ENCODE measurements at regions not wholly inside any gene's neighbourhood (a gene's known extent, or its start where the extent isn't known, plus 50 kb on each side); places are given as distances from the start of the nearest gene placed in this dataset.
A peak's percentile ranks its signal among the peaks of the same experiment; 100 is the strongest.

GRCh38 chr1:239951511-239952140, 140.1 kb upstream of the FMN2 start:
- H3K9me3 Mint-ChIP-seq = no peaks in the 10 kb centered on the region
- H3K36me3 Mint-ChIP-seq (ENCODE audit: low read depth) = no peaks in the 10 kb centered on the region
- ChIA-PET CTCF (no interaction called here), POLR2A (no interaction called here)
- H3K4me1 Mint-ChIP-seq = no peaks in the 10 kb centered on the region
- H3K4me3 Mint-ChIP-seq = no peak overlapping the region
- no peak overlapping the region for H3K27ac Mint-ChIP-seq
- peak; percentile 69 for DNase-seq
- no peaks in the 10 kb centered on the region for H3K27me3 Mint-ChIP-seq

GRCh38 chr1:239952348-239953308, 139.1 kb upstream of the FMN2 start:
- H3K4me1 Mint-ChIP-seq = no peaks in the 10 kb centered on the region
- H3K27ac Mint-ChIP-seq = no peak overlapping the region
- DNase-seq = no peak
- H3K36me3 Mint-ChIP-seq (ENCODE audit: low read depth) = no peaks in the 10 kb centered on the region
- POLR2A ChIA-PET = no interaction called here
- H3K9me3 Mint-ChIP-seq = no peaks in the 10 kb centered on the region
- peaks cover 2% of the 10 kb centered on the region for H3K27me3 Mint-ChIP-seq
- CTCF ChIA-PET = no interaction called here
- H3K4me3 Mint-ChIP-seq = no peak overlapping the region

- ChIA-PET POLR2A (no interaction called here), CTCF (no interaction called here)
- Mint-ChIP-seq H3K4me3 (no peak overlapping the region), H3K27ac (no peak overlapping the region), H3K36me3 (ENCODE audit: low read depth) (no peaks in the 10 kb centered on the region), H3K9me3 (no peaks in the 10 kb centered on the region), H3K4me1 (no peaks in the 10 kb centered on the region), H3K27me3 (peaks cover 6% of the 10 kb centered on the region)
- no peak for DNase-seq
These were observed 136.8 kb upstream of the FMN2 start for GRCh38 chr1:239954836-239955235.

- no peaks in the 10 kb centered on the region for H3K4me1 Mint-ChIP-seq
- H3K27me3 Mint-ChIP-seq = peaks cover 10% of the 10 kb centered on the region
- no peak for DNase-seq
- POLR2A ChIA-PET = no interaction called here
- H3K36me3 Mint-ChIP-seq (ENCODE audit: low read depth) = no peaks in the 10 kb centered on the region
- H3K27ac Mint-ChIP-seq = no peak overlapping the region
- CTCF ChIA-PET = no interaction called here
- no peak overlapping the region for H3K4me3 Mint-ChIP-seq
- H3K9me3 Mint-ChIP-seq = no peaks in the 10 kb centered on the region
These were observed 136.3 kb upstream of the FMN2 start for GRCh38 chr1:239955431-239955830.

- POLR2A ChIA-PET = no interaction called here
- H3K27ac Mint-ChIP-seq = no peak overlapping the region
- no peak for DNase-seq
- no peaks in the 10 kb centered on the region for H3K9me3 Mint-ChIP-seq
- no peaks in the 10 kb centered on the region for H3K36me3 Mint-ChIP-seq (ENCODE audit: low read depth)
- no peaks in the 10 kb centered on the region for H3K4me1 Mint-ChIP-seq
- CTCF ChIA-PET = no interaction called here
- no peak overlapping the region for H3K4me3 Mint-ChIP-seq
- H3K27me3 Mint-ChIP-seq = peaks cover 10% of the 10 kb centered on the region
These were observed 135.4 kb upstream of the FMN2 start for GRCh38 chr1:239956263-239956662.

GRCh38 chr1:239958063-239958462, 133.6 kb upstream of the FMN2 start:
- DNase-seq = no peak
- Mint-ChIP-seq H3K4me1 (no peaks in the 10 kb centered on the region), H3K4me3 (no peak overlapping the region), H3K9me3 (no peaks in the 10 kb centered on the region), H3K36me3 (ENCODE audit: low read depth) (no peaks in the 10 kb centered on the region), H3K27me3 (peaks cover 10% of the 10 kb centered on the region), H3K27ac (no peak overlapping the region)
- ChIA-PET POLR2A (no interaction called here), CTCF (no interaction called here)

GRCh38 chr1:239960366-239960765, 131.3 kb upstream of the FMN2 start:
- peaks cover 12% of the 10 kb centered on the region for H3K27me3 Mint-ChIP-seq
- H3K9me3 Mint-ChIP-seq = no peaks in the 10 kb centered on the region
- H3K27ac Mint-ChIP-seq = no peak overlapping the region
- DNase-seq = no peak
- POLR2A ChIA-PET = no interaction called here
- H3K4me3 Mint-ChIP-seq = no peak overlapping the region
- H3K4me1 Mint-ChIP-seq = no peaks in the 10 kb centered on the region
- CTCF ChIA-PET = no interaction called here
- no peaks in the 10 kb centered on the region for H3K36me3 Mint-ChIP-seq (ENCODE audit: low read depth)

GRCh38 chr1:239963856-239964255, 127.8 kb upstream of the FMN2 start:
- DNase-seq = no peak
- Mint-ChIP-seq H3K36me3 (ENCODE audit: low read depth) (no peaks in the 10 kb centered on the region), H3K9me3 (no peaks in the 10 kb centered on the region), H3K27me3 (peaks cover 7% of the 10 kb centered on the region), H3K4me3 (no peak overlapping the region), H3K4me1 (no peaks in the 10 kb centered on the region), H3K27ac (no peak overlapping the region)
- ChIA-PET POLR2A (no interaction called here), CTCF (no interaction called here)

- no peak overlapping the region for H3K4me3 Mint-ChIP-seq
- H3K9me3 Mint-ChIP-seq = peaks cover 13% of the 10 kb centered on the region
- no peaks in the 10 kb centered on the region for H3K27me3 Mint-ChIP-seq
- no peak overlapping the region for H3K27ac Mint-ChIP-seq
- peak; percentile 53 for DNase-seq
- POLR2A ChIA-PET = no interaction called here
- no peaks in the 10 kb centered on the region for H3K4me1 Mint-ChIP-seq
- H3K36me3 Mint-ChIP-seq (ENCODE audit: low read depth) = no peaks in the 10 kb centered on the region
- CTCF ChIA-PET = no interaction called here
These were observed 115.3 kb upstream of the FMN2 start for GRCh38 chr1:239976130-239976968.

GRCh38 chr1:239977416-239977815, 114.3 kb upstream of the FMN2 start:
- Mint-ChIP-seq H3K36me3 (ENCODE audit: low read depth) (no peaks in the 10 kb centered on the region), H3K4me1 (no peaks in the 10 kb centered on the region), H3K4me3 (no peak overlapping the region), H3K27me3 (no peaks in the 10 kb centered on the region), H3K27ac (no peak overlapping the region), H3K9me3 (peaks cover 13% of the 10 kb centered on the region)
- ChIA-PET CTCF (no interaction called here), POLR2A (no interaction called here)
- DNase-seq = no peak

GRCh38 chr1:239979456-239979855, 112.2 kb upstream of the FMN2 start:
- H3K4me1 Mint-ChIP-seq = no peaks in the 10 kb centered on the region
- no peak overlapping the region for H3K4me3 Mint-ChIP-seq
- ChIA-PET CTCF (no interaction called here), POLR2A (no interaction called here)
- H3K9me3 Mint-ChIP-seq = peaks cover 22% of the 10 kb centered on the region
- H3K36me3 Mint-ChIP-seq (ENCODE audit: low read depth) = no peaks in the 10 kb centered on the region
- DNase-seq = no peak
- H3K27me3 Mint-ChIP-seq = no peaks in the 10 kb centered on the region
- no peak overlapping the region for H3K27ac Mint-ChIP-seq

GRCh38 chr1:239982762-239983161, 108.9 kb upstream of the FMN2 start:
- H3K4me3 Mint-ChIP-seq = no peak overlapping the region
- peaks cover 36% of the 10 kb centered on the region for H3K9me3 Mint-ChIP-seq
- H3K27me3 Mint-ChIP-seq = no peaks in the 10 kb centered on the region
- DNase-seq = no peak
- no peaks in the 10 kb centered on the region for H3K4me1 Mint-ChIP-seq
- H3K36me3 Mint-ChIP-seq (ENCODE audit: low read depth) = no peaks in the 10 kb centered on the region
- CTCF ChIA-PET = no interaction called here
- H3K27ac Mint-ChIP-seq = no peak overlapping the region
- POLR2A ChIA-PET = no interaction called here

- H3K36me3 Mint-ChIP-seq (ENCODE audit: low read depth) = no peaks in the 10 kb centered on the region
- H3K27me3 Mint-ChIP-seq = no peaks in the 10 kb centered on the region
- CTCF ChIA-PET = no interaction called here
- no peak overlapping the region for H3K4me3 Mint-ChIP-seq
- peaks cover 31% of the 10 kb centered on the region for H3K9me3 Mint-ChIP-seq
- DNase-seq = no peak
- H3K27ac Mint-ChIP-seq = no peak overlapping the region
- POLR2A ChIA-PET = no interaction called here
- H3K4me1 Mint-ChIP-seq = no peaks in the 10 kb centered on the region
These were observed 106.6 kb upstream of the FMN2 start for GRCh38 chr1:239985044-239985443.

Measured in activated CD4-positive, alpha-beta T cell treated with anti-CD3 and anti-CD28 coated beads, Interleukin-2, amount 10 ng/mL, durations not matched to agents 7 days and 5 days (primary cell).